ENCODE measurements at regions not wholly inside any gene's neighbourhood (a gene's known extent, or its start where the extent isn't known, plus 50 kb on each side); places are given as distances from the start of the nearest gene placed in this dataset.
A peak's percentile ranks its signal among the peaks of the same experiment; 100 is the strongest.
"Not testable (repeated sequence)": the region's sequence is repeated elsewhere in the genome, so short reads cannot be mapped to it uniquely, and the experiment has no call there.

DNA sequence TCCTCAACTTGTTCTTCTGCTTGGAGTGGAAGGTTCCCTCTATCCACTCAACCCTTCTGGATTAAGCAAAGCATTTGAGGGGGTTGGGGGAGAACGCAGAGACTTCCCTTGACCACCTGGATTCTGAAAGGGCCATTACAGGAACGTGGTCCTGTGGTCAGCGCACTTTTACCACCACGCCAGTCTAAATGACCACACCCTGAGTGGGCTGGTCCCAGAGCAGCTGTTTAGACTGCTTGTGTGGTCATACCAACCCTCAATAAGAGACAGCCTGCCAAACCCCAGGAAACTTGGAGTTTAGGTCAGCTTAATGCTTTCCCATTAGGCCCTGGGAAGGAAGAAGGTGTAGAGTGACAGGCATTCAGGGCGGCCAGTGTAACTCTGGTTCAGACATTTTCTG is 165.5 kb upstream of the ATP2B1 start:
- DNase-seq (ENCODE audit: low read depth in 1 of 2, low spot score in 1 of 2), result no peak

DNA sequence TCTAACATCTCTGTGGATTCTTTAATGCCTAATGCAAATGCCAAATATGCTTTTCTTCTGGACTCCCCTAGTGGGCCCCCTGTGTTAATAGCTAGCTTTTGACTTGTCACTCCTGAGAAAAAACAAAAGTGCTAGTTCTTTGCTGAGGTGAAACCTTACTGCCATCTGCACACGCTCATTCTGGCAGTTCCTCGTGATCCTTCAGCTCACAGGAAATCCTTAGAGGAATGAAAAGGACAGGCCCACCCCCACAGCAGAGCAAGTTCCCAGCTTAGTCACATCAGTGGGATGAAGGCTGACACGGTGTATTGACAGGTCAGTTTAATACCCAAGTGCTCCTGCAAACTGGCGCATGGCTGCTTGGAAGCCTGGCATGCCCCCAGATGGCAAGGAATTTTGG is 165.1 kb upstream of the ATP2B1 start:
- no peak for DNase-seq (ENCODE audit: low read depth in 1 of 2, low spot score in 1 of 2)

DNA sequence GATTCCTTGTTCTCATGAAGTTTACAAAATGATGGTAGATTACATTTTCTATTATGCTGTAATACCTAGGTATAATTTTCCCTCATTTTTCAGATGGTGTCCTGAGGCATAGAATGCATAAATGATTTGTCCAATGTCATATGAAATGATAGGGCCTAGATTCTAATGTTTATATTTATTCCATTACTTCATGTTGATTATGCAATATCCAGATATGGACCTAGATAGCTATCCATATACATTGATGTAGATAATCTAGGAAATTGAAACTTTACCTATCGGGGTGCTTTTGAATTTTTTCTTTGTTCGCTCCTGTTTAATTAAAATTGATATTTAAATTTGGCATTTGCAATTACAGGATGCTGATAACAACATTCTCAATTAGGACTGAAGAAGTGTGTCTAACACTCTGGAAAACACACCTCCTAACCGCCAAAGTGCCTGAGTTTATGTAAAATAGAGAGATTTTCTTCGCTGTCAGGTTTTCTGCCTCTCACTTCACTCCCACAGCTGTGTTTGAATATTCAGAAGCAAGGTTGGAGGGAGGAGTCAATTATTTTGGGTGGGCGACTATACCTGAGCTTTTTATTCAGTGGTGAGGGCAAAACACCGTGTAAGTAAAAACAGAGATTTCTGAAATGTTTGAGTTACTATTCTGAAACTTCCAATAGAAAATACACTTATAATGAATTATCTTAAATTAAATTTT is 164.4 kb upstream of the ATP2B1 start:
- no peak for DNase-seq (ENCODE audit: low read depth in 1 of 2, low spot score in 1 of 2)

DNA sequence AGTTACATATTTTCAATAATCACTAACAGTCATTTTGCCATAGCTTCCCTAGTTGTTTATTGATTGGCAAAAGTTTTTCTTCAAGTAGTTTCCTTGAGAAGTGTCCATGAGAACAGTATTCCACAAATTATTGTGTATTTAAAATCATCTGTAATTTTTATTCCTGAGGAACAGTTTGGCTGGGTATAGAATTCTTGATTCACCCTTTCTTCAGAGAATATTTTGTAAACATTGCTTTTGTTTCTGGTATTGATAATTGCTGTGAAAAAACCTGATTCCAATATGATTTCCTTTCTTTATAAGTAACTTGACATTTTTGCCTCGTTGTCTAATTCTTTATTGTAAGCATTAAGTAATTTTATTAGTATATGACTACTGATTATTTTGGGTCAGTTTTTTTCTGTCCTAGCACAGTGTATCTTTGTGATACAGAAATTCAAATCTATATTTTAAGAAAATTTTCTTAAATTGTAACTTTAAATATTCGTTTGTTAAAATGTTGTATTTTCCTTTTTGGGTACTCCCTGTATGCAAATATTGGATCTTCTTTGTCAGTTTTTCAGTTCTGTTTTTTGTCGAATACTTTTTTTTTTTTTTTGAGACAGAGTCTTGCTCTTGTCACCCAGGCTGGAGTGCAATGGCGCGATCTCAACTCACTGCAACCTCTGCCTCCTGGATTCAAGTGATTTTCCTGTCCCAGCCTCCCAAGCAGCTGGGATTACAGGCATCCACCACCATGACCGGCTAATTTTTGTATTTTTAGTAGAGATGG is 162.0 kb upstream of the ATP2B1 start:
- no peak for DNase-seq (ENCODE audit: low read depth in 1 of 2, low spot score in 1 of 2)

DNA sequence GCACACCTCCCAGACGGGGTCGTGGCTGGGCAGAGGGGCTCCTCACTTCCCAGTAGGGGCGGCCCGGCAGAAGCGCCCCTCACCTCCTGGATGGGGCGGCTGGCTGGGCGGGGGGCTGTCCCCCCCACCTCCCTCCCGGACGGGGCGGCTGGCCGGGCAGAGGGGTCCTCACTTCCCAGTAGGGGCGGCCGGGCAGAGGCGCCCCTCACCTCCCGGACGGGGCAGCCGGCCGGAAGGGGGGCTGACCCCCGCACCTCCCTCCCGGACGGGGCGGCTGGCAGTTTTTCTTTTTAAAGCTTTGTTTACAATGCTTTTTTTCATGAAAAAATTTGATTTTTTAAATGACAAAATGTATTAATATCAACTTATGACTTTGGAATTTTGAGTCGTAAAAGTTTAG is 159.0 kb upstream of the ATP2B1 start:
- not testable (repeated sequence) for DNase-seq (ENCODE audit: low read depth in 1 of 2, low spot score in 1 of 2)

DNA sequence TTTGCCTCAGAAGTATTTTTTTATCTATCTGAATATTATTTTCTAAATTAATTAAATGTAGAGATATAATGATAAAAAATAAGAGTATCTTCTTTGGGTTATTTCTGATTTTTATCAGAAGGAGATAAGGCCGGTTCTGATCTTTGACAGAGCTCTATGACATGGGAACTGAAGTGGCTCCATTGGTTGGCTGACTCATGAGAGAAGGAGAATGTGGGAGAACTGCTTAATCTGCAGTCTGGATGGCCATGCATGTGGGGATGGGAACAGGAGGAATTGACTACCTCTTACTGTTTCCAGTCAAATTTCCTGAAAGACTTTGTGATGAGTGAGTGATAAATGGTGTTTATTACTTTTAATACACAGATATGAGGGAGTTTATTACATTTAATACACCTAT is 155.8 kb upstream of the ATP2B1 start:
- DNase-seq (ENCODE audit: low read depth in 1 of 2, low spot score in 1 of 2), result no peak

DNA sequence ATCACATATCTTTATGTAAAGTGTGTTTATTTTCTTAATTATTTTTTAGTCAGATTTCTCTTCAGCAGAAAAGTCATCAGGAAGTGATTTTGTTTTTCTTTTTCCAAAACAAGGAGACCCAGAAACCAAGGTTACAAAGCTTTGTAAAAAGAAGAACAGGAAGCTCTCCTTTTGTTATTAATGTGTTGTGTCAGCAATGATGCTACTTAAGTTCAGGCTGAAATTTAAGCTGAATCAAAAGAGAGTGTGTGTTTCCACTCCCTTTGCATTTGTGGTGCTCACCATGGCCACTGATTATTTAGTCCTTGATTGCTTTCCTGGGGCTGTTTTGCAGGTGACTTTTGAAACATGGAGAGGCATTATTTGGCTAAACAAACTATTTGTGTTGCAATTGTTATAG is 155.3 kb upstream of the ATP2B1 start:
- no peak for DNase-seq (ENCODE audit: low read depth in 1 of 2, low spot score in 1 of 2)

DNA sequence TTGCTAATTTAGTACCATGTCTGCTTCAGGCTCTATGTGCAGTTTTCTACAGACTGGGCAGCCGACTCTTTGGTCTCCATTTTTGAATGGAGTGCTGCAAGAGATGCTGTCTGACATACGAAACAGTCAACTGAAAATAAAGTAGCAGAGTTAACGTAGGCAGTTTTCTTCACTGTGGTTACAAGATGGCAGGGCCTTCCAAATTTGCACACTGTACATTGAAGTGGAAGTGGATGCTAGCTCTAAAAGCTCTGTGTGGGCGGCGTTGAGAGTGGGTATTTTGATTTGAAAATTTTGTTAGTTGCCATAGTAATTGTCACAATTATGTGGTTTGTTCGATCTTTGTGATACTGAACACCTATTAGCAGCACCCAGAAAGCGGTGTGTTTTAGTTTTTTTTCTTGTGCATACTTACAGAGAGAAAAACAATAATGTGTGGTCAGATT is 154.9 kb upstream of the ATP2B1 start:
- peak in 1 of 2 donors; percentile 52 for DNase-seq (ENCODE audit: low read depth in 1 of 2, low spot score in 1 of 2)

DNA sequence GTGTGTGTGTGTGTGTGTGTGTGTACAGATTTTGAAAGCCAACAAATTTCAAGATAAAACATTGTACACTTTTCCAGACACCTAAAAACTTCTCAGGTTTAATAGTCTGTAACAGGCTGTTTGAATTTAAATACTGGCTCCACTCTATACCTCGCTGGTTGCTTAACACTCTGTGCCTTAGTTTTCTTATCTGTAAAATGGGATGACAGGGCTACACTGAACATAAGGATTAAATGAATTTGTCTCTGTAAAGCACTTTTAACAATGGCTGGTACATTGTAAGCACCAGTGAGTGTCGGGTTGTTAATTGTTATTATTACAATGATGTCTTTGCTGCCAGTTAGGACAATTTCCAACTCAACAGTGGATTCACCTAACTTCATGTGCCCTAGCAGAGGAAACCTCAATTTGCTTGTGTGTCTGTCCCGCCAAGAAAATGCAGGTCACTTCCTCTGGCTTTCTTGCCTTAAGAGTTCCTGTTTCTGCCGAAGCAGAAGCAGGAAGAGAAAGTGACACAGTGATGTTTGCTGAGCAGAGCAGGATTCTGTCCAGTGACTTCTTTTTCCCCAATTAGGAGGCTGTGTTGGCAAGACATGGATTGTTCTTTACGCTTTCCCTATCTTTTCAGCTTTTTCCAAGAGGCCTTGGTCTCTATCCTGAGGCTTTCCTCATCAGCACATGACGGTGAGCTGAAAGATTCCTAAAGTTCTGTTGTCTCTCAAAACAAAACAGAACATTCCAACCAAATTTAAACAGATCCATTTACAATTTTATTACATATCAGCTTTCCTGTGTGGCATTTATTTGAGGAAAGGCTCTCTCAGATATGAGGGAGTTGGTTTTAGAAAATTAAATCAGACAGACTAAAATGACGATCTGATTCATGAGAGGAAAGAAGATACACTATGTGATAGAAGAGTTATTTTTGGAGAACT is 154.1 kb upstream of the ATP2B1 start:
- peak in 1 of 2 donors; percentile 15 for DNase-seq (ENCODE audit: low read depth in 1 of 2, low spot score in 1 of 2)

DNA sequence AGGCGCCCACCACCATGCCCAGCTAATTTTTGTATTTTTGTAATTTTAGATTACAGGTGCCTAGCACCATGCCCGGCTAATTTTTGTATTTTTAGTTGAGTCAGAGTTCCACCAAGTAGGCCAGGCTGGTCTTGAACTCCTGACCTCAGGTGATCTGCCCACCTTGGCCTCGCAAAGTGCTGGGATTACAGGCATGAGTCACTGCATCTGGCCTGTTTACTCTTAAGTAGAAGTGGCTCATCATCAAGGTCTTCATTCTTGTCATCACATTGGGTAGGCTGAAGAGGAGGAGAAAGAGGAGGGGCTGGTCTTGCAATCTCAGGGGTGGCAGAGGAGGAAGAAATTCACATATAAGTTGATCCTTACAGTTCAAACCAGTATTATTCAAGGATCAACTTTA is 152.4 kb upstream of the ATP2B1 start:
- no peak for DNase-seq (ENCODE audit: low read depth in 1 of 2, low spot score in 1 of 2)

DNA sequence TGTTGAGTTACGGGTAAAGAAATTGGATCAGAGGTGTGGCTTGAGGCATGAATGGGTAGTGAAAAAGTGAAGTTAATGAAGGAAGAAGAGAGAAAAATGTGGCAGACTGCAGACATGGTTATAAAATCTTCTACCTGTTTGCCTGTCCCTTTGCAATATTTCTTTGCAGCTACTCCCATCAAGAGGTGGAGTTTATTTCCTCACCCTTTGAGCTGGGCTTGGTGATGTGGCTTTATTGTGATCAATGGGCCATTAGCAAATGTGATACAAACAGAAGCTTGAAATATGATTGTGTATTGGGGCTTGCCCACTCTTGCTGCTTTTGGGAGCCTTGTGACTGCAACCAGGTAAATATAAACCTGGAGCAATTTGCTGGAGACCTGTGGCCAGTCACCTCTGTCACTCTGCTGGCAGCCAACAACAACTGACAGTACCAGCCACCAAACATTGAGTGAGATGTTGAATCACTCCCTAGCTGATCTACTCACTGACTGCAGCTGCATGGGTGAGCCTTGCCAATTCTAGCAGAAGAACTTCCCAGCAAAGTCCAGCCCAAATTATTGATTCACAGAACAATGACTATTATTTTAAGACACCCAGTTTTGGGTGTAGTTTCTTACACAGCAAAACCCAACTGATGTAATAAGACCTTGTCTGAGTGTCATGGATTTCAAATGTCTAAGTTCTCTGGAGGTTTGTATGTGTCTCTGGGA is 151.0 kb upstream of the ATP2B1 start:
- DNase-seq (ENCODE audit: low read depth in 1 of 2, low spot score in 1 of 2), result no peak

DNA sequence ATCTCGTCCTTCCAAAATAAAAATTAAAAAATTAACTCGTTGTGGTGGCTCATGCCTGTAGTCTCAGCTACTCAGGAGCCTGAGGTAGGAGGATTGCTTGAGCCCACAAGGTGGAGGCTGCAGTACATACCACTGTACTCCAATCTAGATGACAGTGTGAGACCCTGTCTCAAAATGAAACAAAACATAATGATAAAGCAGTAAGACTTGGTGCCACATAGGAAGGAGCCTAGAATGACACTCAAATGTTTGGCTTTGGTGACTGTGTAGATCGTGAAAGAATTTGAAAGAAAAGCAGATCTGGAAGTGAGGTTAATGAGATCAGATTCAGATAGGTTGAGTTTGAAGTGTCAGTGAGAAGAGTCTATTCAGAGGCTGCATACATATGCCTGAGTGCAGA is 150.1 kb upstream of the ATP2B1 start:
- DNase-seq (ENCODE audit: low read depth in 1 of 2, low spot score in 1 of 2), result no peak

DNA sequence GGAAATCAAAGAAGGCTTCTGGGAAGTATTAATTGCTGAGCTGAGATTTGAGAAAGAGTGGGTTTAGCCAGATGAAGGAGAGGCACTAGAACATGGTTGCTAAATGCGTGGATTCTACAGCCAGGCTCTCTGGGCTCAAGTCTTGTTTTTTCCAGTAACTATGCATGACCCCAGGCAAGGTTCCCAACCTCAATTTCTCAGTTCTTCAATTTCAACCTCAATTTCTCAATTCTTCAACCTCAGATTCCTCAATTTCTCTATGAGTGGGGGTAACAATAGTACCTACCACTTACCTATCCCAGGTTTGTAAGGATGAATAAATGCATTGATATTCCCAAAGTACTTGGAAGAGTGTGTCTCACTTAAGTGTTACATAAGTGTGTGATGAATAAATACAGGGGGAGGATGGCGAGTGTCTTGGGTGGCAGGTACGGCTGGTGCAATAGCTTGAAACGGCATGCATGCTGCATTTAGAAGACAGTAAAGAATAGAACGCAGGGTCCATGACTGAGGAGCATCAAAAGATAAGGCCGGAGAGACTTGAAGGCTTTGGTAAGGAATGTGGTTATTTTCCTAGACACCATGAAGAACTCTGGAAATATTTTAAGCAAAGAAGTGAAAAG is 149.1 kb upstream of the ATP2B1 start:
- DNase-seq (ENCODE audit: low read depth in 1 of 2, low spot score in 1 of 2), result no peak

DNA sequence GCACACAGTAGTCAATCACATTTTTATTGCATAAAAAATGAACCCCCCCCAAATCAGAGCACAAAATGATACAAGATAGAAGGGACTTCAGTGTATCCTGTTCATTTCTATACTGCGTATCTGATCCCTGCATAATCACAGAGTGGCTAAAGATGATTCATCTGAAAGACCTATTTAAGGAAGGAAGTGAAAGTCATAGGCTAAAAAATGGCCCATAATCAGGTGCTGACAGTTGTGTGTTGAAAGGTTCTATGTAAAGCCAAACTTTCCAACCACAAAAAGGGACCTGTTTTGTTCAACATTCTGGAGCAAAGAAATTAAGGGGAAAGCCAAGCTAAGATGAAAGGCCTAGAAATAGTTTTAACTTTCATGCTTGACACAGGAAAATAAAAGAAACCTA is 147.8 kb upstream of the ATP2B1 start:
- peak in 1 of 2 donors; percentile 32 for DNase-seq (ENCODE audit: low read depth in 1 of 2, low spot score in 1 of 2)

DNA sequence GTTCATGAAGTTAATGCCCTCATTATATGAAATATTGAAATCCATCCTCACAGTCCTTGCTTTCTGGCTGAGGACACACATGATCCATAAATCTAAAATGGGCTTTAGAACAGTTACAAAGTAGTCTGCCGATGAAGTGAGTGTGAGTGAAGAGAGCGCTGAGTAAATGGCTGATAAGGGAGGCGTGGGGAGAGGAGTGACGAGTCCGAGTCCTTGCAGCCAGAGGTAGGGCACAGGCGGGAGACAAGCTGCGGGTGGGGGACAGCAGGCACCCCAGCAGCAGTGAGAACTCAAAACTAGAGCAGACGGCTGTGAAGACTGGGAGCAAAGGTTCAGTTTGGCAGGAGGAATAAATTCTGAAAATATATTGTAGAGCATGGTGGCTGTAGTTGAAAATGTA is 140.1 kb upstream of the ATP2B1 start:
- no peak for DNase-seq (ENCODE audit: low read depth in 1 of 2, low spot score in 1 of 2)

DNA sequence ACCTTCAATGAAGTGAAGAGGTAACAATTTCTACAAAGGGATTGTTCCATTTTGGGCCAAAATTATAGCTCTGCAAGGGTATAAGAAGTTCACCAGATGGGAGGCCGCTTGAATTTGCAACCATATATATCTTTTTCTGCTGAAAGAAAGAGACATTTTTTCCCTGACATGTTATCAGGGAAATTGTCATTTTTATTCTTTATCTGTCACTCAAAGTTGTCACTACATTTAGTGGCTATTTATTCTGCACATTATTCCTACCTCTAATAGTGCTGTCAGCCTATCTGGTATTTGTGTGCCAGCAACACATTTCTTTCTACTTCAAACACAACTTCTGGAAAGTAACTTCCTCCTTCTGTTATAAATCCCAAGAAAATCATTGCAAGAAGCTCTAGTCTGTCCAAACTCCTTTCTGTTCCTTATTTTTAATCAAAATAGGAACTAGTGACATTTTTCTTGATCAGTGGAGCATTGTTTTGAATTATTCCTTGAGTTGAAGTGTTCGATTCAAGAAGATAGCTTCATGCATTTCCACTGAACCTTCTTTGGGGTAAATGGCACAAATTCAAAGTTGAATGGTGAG is 137.9 kb upstream of the ATP2B1 start:
- no peak for DNase-seq (ENCODE audit: low read depth in 1 of 2, low spot score in 1 of 2)

DNA sequence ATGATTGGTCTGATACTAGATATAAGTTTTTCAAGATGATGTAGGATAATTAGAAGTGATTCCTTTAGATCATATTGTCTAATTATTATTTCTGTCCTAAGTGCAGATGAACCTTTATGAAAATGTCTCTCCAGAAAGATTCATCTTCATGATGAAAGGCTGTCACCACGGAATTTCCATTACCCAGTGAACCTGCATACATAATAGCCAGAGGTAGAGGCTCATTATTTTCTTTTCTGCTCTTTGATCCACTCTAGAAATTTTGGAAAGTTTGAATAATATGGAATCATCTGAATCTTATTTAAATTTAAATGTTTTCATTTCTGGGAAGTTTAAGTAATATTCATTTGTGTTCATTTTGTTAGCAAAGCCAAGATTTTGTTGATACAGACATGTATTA is 137.1 kb upstream of the ATP2B1 start:
- no peak for DNase-seq (ENCODE audit: low read depth in 1 of 2, low spot score in 1 of 2)

DNA sequence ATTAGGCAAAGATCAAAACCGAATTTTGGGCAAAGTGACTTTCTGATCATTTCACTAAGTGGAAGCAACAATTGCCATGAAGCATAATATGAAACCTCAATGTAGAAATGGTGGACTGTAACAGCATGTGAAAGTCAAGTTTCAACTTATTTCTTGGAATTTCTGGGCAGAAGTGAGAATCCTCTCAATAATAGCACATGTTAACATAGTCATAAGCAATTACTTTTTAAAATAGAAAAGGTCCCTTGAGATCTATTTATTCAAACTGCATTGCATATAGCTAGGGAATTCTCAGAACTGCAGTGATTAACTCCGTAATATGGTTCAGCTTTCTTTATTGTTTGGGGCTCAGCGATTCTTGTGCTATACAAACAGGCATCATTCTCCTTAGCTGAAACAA is 136.7 kb upstream of the ATP2B1 start:
- no peak for DNase-seq (ENCODE audit: low read depth in 1 of 2, low spot score in 1 of 2)

DNA sequence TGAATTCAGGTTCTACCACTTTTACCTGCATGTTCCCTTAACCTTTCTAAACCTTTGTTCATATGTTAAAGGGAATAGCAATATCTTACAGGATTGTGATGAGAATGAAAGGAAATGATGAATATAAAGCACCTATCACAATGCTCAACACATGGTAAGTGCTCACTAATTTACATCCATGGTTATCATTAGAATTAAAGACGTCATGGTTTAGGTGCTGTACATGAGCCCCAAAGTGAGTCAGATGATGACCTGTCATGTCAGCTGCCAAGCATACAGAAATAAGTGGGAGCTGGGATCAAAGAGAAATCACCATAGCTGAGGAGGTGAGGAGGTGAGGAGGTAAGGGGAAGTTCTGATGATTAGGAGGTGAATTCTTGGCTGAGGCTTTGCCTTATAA is 135.9 kb upstream of the ATP2B1 start:
- no peak for DNase-seq (ENCODE audit: low read depth in 1 of 2, low spot score in 1 of 2)

Data from activated CD4-positive, alpha-beta T cell treated with anti-CD3 and anti-CD28 coated beads, Interleukin-2, amount 50 U/mL, for 24 hours (primary cell).